ENCODE measurements at regions not wholly inside any gene's neighbourhood (a gene's known extent, or its start where the extent isn't known, plus 50 kb on each side); places are given as distances from the start of the nearest gene placed in this dataset.
"Not testable (repeated sequence)": the region's sequence is repeated elsewhere in the genome, so short reads cannot be mapped to it uniquely, and the experiment has no call there.

DNA sequence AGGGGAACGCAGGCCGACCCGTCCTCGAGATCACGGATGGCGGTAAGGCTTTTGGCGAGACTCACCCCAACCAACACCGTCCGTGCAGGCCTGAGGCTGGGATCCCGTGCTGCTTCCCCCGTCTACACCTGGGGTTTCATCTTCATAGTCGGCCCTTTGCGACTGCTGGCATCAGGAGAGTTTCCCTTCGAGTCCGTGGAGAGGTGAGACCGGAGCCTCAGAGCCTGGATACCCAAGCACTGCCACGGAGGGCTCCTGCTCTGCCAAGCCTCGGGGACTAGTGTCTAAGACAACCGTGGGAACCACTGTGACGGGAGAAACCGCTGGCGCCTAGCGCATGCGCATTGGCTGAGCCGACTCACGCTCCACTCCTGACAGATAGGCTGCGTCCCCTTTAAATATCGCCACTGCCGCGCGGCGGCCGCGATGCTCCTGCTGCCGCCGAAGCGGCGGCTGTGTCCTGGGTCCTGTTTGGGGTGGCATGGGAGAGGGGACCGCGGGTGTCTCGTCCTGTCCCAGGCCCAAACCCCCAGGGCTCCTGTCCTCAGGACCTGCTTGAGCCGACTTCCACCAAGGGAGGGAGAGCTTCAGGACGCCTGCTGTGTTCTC is 706.1 kb upstream of the TPTE start:
- TF ChIP-seq POLR2A (IDR thresholded peaks at IDR 0.05) = not testable (repeated sequence)
- TF ChIP-seq, protein P1, sequence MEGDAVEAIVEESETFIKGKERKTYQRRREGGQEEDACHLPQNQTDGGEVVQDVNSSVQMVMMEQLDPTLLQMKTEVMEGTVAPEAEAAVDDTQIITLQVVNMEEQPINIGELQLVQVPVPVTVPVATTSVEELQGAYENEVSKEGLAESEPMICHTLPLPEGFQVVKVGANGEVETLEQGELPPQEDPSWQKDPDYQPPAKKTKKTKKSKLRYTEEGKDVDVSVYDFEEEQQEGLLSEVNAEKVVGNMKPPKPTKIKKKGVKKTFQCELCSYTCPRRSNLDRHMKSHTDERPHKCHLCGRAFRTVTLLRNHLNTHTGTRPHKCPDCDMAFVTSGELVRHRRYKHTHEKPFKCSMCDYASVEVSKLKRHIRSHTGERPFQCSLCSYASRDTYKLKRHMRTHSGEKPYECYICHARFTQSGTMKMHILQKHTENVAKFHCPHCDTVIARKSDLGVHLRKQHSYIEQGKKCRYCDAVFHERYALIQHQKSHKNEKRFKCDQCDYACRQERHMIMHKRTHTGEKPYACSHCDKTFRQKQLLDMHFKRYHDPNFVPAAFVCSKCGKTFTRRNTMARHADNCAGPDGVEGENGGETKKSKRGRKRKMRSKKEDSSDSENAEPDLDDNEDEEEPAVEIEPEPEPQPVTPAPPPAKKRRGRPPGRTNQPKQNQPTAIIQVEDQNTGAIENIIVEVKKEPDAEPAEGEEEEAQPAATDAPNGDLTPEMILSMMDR (IDR thresholded peaks at IDR 0.05) = not testable (repeated sequence)

Data from Peyer's patch (tissue), 4 donors.